Gastrocnemius medialis (tissue), 4 donors: ENCODE measurements at regions not wholly inside any gene's neighbourhood (a gene's known extent, or its start where the extent isn't known, plus 50 kb on each side); places are given as distances from the start of the nearest gene placed in this dataset.

Experiments
- ATAC-seq, 2 donors: fragments of 150-250 bp; one replicate each; pipeline ENCODE4 v1.9.1; 2016
- DNase-seq, 2 donors: peaks; one replicate each; pipeline ENCODE4 v3.0.0-alpha.2; 2019
- H3K27ac ChIP-seq, 4 donors: fragments of 200-600 bp; sonication (generic); 1 replicate in 1 of 4; 2 replicates in 3 of 4; pipeline ENCODE4 v1.5.1; 2016 to 2018; ENCODE audit warnings: mild to moderate bottlenecking in 2 of 4, moderate library complexity in 1 of 4
- H3K27me3 ChIP-seq, 3 donors: fragments of 200-600 bp; sonication (generic) in 2 of 3; 1 replicate in 1 of 3; 2 replicates in 2 of 3; pipeline versions ENCODE4 v1.5.1 to v1.6.0; 2016 to 2019; ENCODE audit warnings: mild to moderate bottlenecking in 1 of 3, moderate library complexity in 1 of 3
- H3K36me3 ChIP-seq, 2 donors: fragments of 200-600 bp; sonication (generic) in 1 of 2; one replicate each; pipeline ENCODE4 v1.5.1; 2017 to 2018
- H3K4me1 ChIP-seq, 2 donors: fragments of 200-600 bp; sonication (generic) in 1 of 2; one replicate each; pipeline ENCODE4 v1.5.1; 2016 to 2017; ENCODE audit warnings: mild to moderate bottlenecking in 2 of 2
- H3K4me3 ChIP-seq, 4 donors: fragments of 200-600 bp; sonication (generic) in 3 of 4; 1 replicate in 1 of 4; 2 replicates in 3 of 4; pipeline ENCODE4 v1.5.1; 2016 to 2019; ENCODE audit warnings: mild to moderate bottlenecking in 2 of 4
- H3K9me3 ChIP-seq, 3 donors: fragments of 200-600 bp; sonication (generic) in 2 of 3; 1 replicate in 1 of 3; 2 replicates in 2 of 3; pipeline ENCODE4 v1.5.1; 2016 to 2019
- CTCF ChIP-seq, 5 experiments: fragments of 450-650 bp in 3 of 5; fragments of 200-600 bp in 2 of 5; sonication (generic) in 2 of 5; IDR thresholded peaks in 4 of 5; conservative IDR thresholded peaks in 1 of 5; 1 replicate in 4 of 5; 2 replicates in 1 of 5; pipeline ENCODE4 v1.5.1; 2016 to 2019; ENCODE audit warnings: antibody characterized with exemption in 5 of 5, mild to moderate bottlenecking in 3 of 5, moderate library complexity in 3 of 5
- POLR2A ChIP-seq, 2 donors: fragments of 450-650 bp; IDR thresholded peaks; one replicate each; pipeline ENCODE4 v1.6.1; 2017; ENCODE audit warnings: antibody characterized with exemption in 2 of 2, mild to moderate bottlenecking in 2 of 2, moderate library complexity in 2 of 2
- in situ Hi-C, 4 donors: fragments of 200-750 bp; cut with MboI; loops; one replicate each; pipeline versions ENCODE4 v1.15.0 to v1.8.0; 2017; ENCODE audit warnings: low sequenced_read_pairs in 4 of 4
- intact Hi-C: fragments of 100-400 bp; cut with DNase I; formaldehyde crosslinking; loops from one replicate; pipeline ENCODE4 v1.15.1; 2023; ENCODE audit warnings: low total_unique reads

- no peak for ATAC-seq
- intact Hi-C loops, result no loop called here
- in situ Hi-C loops, result no loop called here
- H3K36me3 ChIP-seq, result no peaks in the 10 kb centered on the region
- H3K4me1 ChIP-seq, result no peaks in the 10 kb centered on the region
- H3K9me3 ChIP-seq, result no peaks in the 10 kb centered on the region
- no peak overlapping the region for H3K27ac ChIP-seq
- TF ChIP-seq CTCF (IDR thresholded peaks at IDR 0.05 in 4 of 5, conservative IDR thresholded peaks at IDR 0.05 in 1 of 5), result no peak
- no peak for TF ChIP-seq POLR2A (IDR thresholded peaks at IDR 0.05)
- H3K4me3 ChIP-seq, result no peak overlapping the region
- no peaks in the 10 kb centered on the region for H3K27me3 ChIP-seq
- DNase-seq, result no peak
These were observed 277.7 kb upstream of the TSHZ3 start for GRCh38 chr19:31626941-31627340.

GRCh38 chr19:31627620-31628365, 278.6 kb upstream of the TSHZ3 start:
- Histone ChIP-seq H3K27ac (no peak overlapping the region), H3K4me3 (no peak overlapping the region), H3K4me1 (no peaks in the 10 kb centered on the region), H3K9me3 (no peaks in the 10 kb centered on the region), H3K36me3 (no peaks in the 10 kb centered on the region), H3K27me3 (no peaks in the 10 kb centered on the region)
- DNase-seq (no peak), ATAC-seq (no peak)
- in situ Hi-C loops, result no loop called here
- TF ChIP-seq POLR2A (IDR thresholded peaks at IDR 0.05) (no peak), CTCF (IDR thresholded peaks at IDR 0.05 in 4 of 5, conservative IDR thresholded peaks at IDR 0.05 in 1 of 5) (no peak)
- intact Hi-C loops, result no loop called here

GRCh38 chr19:31629579-31630363, 280.5 kb upstream of the TSHZ3 start:
- no peaks in the 10 kb centered on the region for H3K27me3 ChIP-seq
- intact Hi-C loops (no loop called here), in situ Hi-C loops (no loop called here)
- H3K36me3 ChIP-seq, result no peaks in the 10 kb centered on the region
- DNase-seq (no peak), ATAC-seq (no peak)
- no peak overlapping the region for H3K27ac ChIP-seq
- no peaks in the 10 kb centered on the region for H3K4me1 ChIP-seq
- no peak overlapping the region for H3K4me3 ChIP-seq
- no peaks in the 10 kb centered on the region for H3K9me3 ChIP-seq
- TF ChIP-seq POLR2A (IDR thresholded peaks at IDR 0.05) (no peak), CTCF (IDR thresholded peaks at IDR 0.05 in 4 of 5, conservative IDR thresholded peaks at IDR 0.05 in 1 of 5) (no peak)

- intact Hi-C loops (no loop called here), in situ Hi-C loops (no loop called here)
- Histone ChIP-seq H3K9me3 (no peaks in the 10 kb centered on the region), H3K36me3 (no peaks in the 10 kb centered on the region), H3K27me3 (no peaks in the 10 kb centered on the region), H3K4me3 (no peak overlapping the region), H3K27ac (no peak overlapping the region), H3K4me1 (no peaks in the 10 kb centered on the region)
- no peak for DNase-seq
- no peak for ATAC-seq
- TF ChIP-seq CTCF (IDR thresholded peaks at IDR 0.05 in 4 of 5, conservative IDR thresholded peaks at IDR 0.05 in 1 of 5) (no peak), POLR2A (IDR thresholded peaks at IDR 0.05) (no peak)
These were observed 283.8 kb upstream of the TSHZ3 start for GRCh38 chr19:31633014-31633413.
